ENCODE measurements at regions not wholly inside any gene's neighbourhood (a gene's known extent, or its start where the extent isn't known, plus 50 kb on each side); places are given as distances from the start of the nearest gene placed in this dataset.
"Not testable (repeated sequence)": the region's sequence is repeated elsewhere in the genome, so short reads cannot be mapped to it uniquely, and the experiment has no call there.

DNA sequence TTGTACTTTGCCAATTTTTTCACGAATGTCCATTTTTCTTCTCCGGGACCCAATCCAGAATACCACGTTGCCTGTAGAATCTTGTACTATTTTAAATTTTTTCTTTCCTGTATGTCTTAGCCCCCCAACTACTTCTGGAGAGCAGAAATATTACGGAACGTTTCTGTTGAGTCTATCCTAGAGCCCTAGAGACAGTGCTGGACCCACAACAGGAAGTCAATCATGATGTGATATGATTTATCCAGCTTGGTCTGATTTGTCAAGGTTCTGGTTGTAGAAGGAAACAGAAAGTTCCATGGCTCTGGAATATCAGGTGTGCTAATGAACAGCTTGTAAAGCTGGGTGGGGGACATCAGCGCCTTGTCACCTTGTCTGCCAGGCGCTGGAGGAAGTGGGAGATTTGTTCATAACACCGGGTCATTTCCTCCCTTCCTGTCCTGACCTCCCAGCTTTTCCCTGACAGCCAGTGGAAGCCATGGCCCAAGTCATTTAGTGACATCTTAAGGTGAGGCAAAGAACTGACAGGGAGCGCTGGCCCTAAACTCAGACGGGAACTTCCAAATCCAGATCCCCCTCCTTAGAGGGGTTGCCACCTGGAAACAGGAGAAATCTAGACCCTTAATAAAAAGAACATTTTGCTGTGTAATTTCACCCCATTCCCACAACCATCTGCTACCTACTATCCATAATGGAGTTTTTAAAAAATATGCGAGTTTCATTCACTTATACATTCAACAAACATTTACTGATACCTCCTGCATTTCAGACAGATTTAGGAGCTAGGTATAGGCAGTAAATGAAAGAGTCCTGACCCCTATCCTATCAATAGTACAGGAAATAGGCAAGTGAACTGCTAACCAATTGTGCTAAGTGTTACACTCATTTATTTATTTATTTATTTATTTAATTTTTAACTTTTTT, 130.5 kb downstream of the ZFP64 start:
- H3K27ac ChIP-seq (ENCODE audit: poor library complexity, severe bottlenecking), result no peak overlapping the region
- H3K4me3 ChIP-seq (ENCODE audit: severe bottlenecking), result no peak overlapping the region
- TF ChIP-seq, protein P1, sequence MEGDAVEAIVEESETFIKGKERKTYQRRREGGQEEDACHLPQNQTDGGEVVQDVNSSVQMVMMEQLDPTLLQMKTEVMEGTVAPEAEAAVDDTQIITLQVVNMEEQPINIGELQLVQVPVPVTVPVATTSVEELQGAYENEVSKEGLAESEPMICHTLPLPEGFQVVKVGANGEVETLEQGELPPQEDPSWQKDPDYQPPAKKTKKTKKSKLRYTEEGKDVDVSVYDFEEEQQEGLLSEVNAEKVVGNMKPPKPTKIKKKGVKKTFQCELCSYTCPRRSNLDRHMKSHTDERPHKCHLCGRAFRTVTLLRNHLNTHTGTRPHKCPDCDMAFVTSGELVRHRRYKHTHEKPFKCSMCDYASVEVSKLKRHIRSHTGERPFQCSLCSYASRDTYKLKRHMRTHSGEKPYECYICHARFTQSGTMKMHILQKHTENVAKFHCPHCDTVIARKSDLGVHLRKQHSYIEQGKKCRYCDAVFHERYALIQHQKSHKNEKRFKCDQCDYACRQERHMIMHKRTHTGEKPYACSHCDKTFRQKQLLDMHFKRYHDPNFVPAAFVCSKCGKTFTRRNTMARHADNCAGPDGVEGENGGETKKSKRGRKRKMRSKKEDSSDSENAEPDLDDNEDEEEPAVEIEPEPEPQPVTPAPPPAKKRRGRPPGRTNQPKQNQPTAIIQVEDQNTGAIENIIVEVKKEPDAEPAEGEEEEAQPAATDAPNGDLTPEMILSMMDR (IDR thresholded peaks at IDR 0.05; ENCODE audit: poor library complexity, severe bottlenecking), result peak; percentile 94
- peaks cover 3% of the 10 kb centered on the region for H3K4me1 ChIP-seq (ENCODE audit: insufficient read depth, poor library complexity, severe bottlenecking)
- H3K27me3 ChIP-seq (ENCODE audit: insufficient read depth, poor library complexity, severe bottlenecking), result no peaks in the 10 kb centered on the region
- ATAC-seq (ENCODE audit: low read depth) (peak; percentile 57), DNase-seq (ENCODE audit: low spot score) (no peak)
- H3K9me3 ChIP-seq (ENCODE audit: severe bottlenecking), result peaks cover 14% of the 10 kb centered on the region
- H3K36me3 ChIP-seq (ENCODE audit: low read depth), result no peaks in the 10 kb centered on the region

DNA sequence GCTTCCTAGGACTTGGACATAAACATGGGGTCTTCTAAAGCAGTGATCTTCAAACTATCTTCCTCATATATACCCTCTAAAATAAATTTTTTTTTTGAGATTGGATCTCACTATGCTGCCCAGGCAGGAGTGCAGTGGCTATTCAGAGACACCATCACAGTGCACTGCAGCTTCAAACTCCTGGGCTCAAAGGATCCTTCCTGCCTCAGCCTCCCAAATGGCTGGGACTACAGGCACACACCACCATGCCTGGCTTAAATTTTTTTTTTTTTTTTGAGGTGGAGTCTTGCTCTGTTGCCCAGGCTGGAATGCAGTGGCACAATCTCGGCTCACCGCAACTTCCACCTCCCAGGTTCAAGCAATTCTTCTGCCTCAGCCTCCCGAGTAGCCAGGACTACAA, 134.4 kb downstream of the ZFP64 start:
- DNase-seq (ENCODE audit: low spot score); H3K4me1 ChIP-seq (ENCODE audit: insufficient read depth, poor library complexity, severe bottlenecking); H3K27me3 ChIP-seq (ENCODE audit: insufficient read depth, poor library complexity, severe bottlenecking); H3K4me3 ChIP-seq (ENCODE audit: severe bottlenecking); H3K36me3 ChIP-seq (ENCODE audit: low read depth); ATAC-seq (ENCODE audit: low read depth): not testable (repeated sequence)
- peak overlapping the region; percentile 52 for H3K27ac ChIP-seq (ENCODE audit: poor library complexity, severe bottlenecking)
- H3K9me3 ChIP-seq (ENCODE audit: severe bottlenecking), result peaks cover 14% of the 10 kb centered on the region

DNA sequence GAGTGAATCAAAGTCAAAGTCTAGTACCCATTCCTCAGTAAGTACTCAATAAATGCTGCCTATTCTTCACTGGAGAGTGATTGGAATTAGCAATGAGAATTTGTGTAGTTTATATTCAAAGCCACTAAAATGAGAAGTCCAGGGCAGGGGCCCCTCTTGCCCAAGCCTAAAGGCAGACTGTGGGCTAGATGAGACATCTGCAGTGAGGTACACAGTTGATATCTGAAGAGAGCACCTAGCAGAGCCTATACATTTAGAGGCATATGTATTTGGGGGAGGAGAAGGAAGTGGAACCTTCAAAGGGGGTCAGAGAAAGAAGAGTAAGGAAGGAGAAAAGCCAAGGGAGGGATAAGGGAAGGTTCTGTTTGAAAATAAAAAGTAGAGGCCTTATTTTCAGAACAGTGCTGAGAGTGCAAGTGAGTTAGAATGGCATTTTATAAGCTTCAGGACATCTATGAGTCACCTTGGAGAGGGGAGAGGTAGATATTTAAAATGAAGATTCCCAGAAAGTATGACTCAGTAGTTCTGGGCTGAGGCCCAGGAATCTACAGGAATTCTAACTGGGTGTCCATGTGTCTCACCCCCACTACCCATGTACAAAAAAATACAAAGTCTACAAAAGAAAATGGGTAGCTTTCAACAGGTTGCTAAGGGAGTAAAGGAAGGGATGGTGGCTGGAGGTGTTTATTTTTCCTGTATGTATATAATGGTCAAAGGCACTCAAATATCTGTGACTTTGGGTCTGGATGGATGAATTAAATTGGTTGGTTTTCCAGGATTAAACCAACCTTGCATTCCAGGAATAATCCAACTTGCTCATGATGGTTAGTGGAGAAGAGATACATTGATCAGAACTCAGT, 135.1 kb downstream of the ZFP64 start:
- H3K4me3 ChIP-seq (ENCODE audit: severe bottlenecking), result no peak overlapping the region
- DNase-seq (ENCODE audit: low spot score) (no peak), ATAC-seq (ENCODE audit: low read depth) (peak; percentile 88)
- peaks cover 4% of the 10 kb centered on the region for H3K4me1 ChIP-seq (ENCODE audit: insufficient read depth, poor library complexity, severe bottlenecking)
- H3K36me3 ChIP-seq (ENCODE audit: low read depth), result no peaks in the 10 kb centered on the region
- H3K27ac ChIP-seq (ENCODE audit: poor library complexity, severe bottlenecking), result peak overlapping the region; percentile 52
- H3K9me3 ChIP-seq (ENCODE audit: severe bottlenecking), result peaks cover 14% of the 10 kb centered on the region
- TF ChIP-seq, protein P1 (IDR thresholded peaks at IDR 0.05; ENCODE audit: poor library complexity, severe bottlenecking), result no peak
- no peaks in the 10 kb centered on the region for H3K27me3 ChIP-seq (ENCODE audit: insufficient read depth, poor library complexity, severe bottlenecking)

DNA sequence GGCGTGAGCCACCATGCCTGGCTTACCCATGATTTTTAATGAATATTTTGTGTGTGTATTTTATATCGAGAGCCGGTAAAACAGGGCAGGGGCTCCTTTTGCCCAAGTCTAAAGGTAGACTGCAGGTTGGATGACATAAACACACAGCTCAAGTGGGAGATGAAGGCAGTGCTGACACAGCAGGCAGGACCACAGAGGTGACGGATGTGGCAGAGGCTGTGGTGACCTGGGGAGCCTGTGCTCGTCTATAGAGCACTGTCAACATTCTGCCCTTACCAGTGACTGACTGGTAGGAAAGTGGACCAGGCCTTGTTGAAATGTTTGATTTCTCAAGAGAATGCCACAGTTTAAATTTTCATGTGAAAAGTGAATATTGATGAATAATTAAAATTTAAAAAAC, 137.5 kb downstream of the ZFP64 start:
- H3K27me3 ChIP-seq (ENCODE audit: insufficient read depth, poor library complexity, severe bottlenecking), result no peaks in the 10 kb centered on the region
- ATAC-seq (ENCODE audit: low read depth) (no peak), DNase-seq (ENCODE audit: low spot score) (no peak)
- peaks cover 4% of the 10 kb centered on the region for H3K4me1 ChIP-seq (ENCODE audit: insufficient read depth, poor library complexity, severe bottlenecking)
- no peak overlapping the region for H3K27ac ChIP-seq (ENCODE audit: poor library complexity, severe bottlenecking)
- H3K9me3 ChIP-seq (ENCODE audit: severe bottlenecking), result peaks cover 14% of the 10 kb centered on the region
- no peaks in the 10 kb centered on the region for H3K36me3 ChIP-seq (ENCODE audit: low read depth)
- no peak overlapping the region for H3K4me3 ChIP-seq (ENCODE audit: severe bottlenecking)
- TF ChIP-seq, protein P1 (IDR thresholded peaks at IDR 0.05; ENCODE audit: poor library complexity, severe bottlenecking), result no peak

DNA sequence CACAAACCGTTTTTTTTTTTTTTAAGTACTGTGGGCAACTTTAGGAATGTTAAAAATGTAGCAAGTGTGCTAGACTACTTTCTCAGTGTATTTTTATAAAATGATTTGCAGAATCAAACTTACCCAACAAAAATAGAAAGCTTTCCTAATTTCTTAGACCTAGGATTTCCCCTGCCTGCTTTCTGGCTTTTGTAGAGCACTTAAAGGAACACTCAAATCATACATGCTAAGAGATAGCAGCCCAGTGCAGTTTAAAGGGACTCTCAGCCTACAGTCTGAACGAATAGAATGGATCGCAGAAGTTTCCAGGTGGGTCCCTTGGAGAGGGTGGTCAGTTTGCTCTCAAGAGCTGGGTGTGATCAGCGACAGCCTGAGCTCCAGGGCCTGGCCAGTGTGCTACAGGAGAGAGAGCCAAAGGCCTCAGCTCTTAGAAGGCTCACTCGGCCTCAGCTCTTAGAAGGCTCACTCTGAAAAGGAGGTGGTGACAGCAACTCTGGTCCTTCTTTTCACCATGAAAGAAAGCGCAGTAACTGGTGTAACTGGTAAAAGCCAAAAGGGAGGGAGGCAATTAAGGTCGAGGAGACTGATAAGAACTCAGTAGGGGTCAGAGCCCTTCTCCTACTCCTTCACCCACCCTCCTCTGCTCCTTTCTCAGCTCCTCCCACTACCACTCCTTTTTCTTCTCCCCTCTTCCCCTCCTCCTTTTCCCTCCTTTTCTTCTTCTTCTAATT, 142.4 kb downstream of the ZFP64 start:
- Histone ChIP-seq H3K4me1 (ENCODE audit: insufficient read depth, poor library complexity, severe bottlenecking) (no peaks in the 10 kb centered on the region), H3K36me3 (ENCODE audit: low read depth) (no peaks in the 10 kb centered on the region), H3K27me3 (ENCODE audit: insufficient read depth, poor library complexity, severe bottlenecking) (no peaks in the 10 kb centered on the region), H3K9me3 (ENCODE audit: severe bottlenecking) (no peaks in the 10 kb centered on the region), H3K27ac (ENCODE audit: poor library complexity, severe bottlenecking) (no peak overlapping the region), H3K4me3 (ENCODE audit: severe bottlenecking) (no peak overlapping the region)
- TF ChIP-seq, protein P1 (IDR thresholded peaks at IDR 0.05; ENCODE audit: poor library complexity, severe bottlenecking), result no peak
- DNase-seq (ENCODE audit: low spot score), result no peak
- peak; percentile 54 for ATAC-seq (ENCODE audit: low read depth)
